Activated T-cell treated with anti-CD3 and anti-CD28 coated beads, Interleukin-2, amount 50 U/mL, for 48 hours (primary cell): ENCODE measurements at regions not wholly inside any gene's neighbourhood (a gene's known extent, or its start where the extent isn't known, plus 50 kb on each side); places are given as distances from the start of the nearest gene placed in this dataset.

ENCODE experiments used
- DNase-seq, 2 experiments: peaks; one replicate each; pipeline ENCODE4 v3.0.0-alpha.2; 2020

- DNase-seq: no peak
These were observed 113.3 kb upstream of the KIF5B start for GRCh38 chr10:32169556-32169955.

GRCh38 chr10:32167450-32167849, 111.2 kb upstream of the KIF5B start:
- DNase-seq: no peak

- DNase-seq: no peak
These were observed 110.1 kb upstream of the KIF5B start for GRCh38 chr10:32166365-32166764.

GRCh38 chr10:32163762-32164148, 107.5 kb upstream of the KIF5B start:
- no peak for DNase-seq

GRCh38 chr10:32163071-32163761, 107.0 kb upstream of the KIF5B start:
- DNase-seq: no peak

- no peak for DNase-seq
These were observed 105.4 kb upstream of the KIF5B start for GRCh38 chr10:32161586-32161985.

GRCh38 chr10:32160864-32161263, 104.6 kb upstream of the KIF5B start:
- no peak for DNase-seq

GRCh38 chr10:32159264-32159663, 103.0 kb upstream of the KIF5B start:
- DNase-seq: no peak

- no peak for DNase-seq
These were observed 99.8 kb upstream of the KIF5B start for GRCh38 chr10:32156031-32156495.

- no peak for DNase-seq
These were observed 98.9 kb upstream of the KIF5B start for GRCh38 chr10:32155075-32155516.

GRCh38 chr10:32153931-32154330, 97.7 kb upstream of the KIF5B start:
- DNase-seq: no peak

- DNase-seq: no peak
These were observed 97.0 kb upstream of the KIF5B start for GRCh38 chr10:32153252-32153651.

- DNase-seq: no peak
These were observed 95.6 kb upstream of the KIF5B start for GRCh38 chr10:32151871-32152270.

GRCh38 chr10:32150532-32151101, 94.4 kb upstream of the KIF5B start:
- no peak for DNase-seq

GRCh38 chr10:32149252-32149955, 93.2 kb upstream of the KIF5B start:
- DNase-seq: peak; percentile 42 to 51

GRCh38 chr10:32148864-32149251, 92.6 kb upstream of the KIF5B start:
- DNase-seq: peak in 1 of 2 experiments; percentile 19

- DNase-seq: no peak
These were observed 91.5 kb upstream of the KIF5B start for GRCh38 chr10:32147730-32148129.

GRCh38 chr10:32146166-32146565, 89.9 kb upstream of the KIF5B start:
- no peak for DNase-seq

GRCh38 chr10:32144817-32145688, 88.8 kb upstream of the KIF5B start:
- DNase-seq: no peak

GRCh38 chr10:32143302-32143847, 87.2 kb upstream of the KIF5B start:
- no peak for DNase-seq

- no peak for DNase-seq
These were observed 86.4 kb upstream of the KIF5B start for GRCh38 chr10:32142646-32143045.

- DNase-seq: no peak
These were observed 85.0 kb upstream of the KIF5B start for GRCh38 chr10:32141018-32141807.
